AG10803 (cell line): ENCODE measurements at regions not wholly inside any gene's neighbourhood (a gene's known extent, or its start where the extent isn't known, plus 50 kb on each side); places are given as distances from the start of the nearest gene placed in this dataset.

Experiments
- DNase-seq: peaks from one replicate; pipeline ENCODE4 v3.0.0; 2010; ENCODE audit warnings: low read depth
- H3K4me3 ChIP-seq: 2 replicates; pipeline ENCODE4 v1.5.1; 2011; ENCODE audit warnings: mild to moderate bottlenecking, low read length, control low read depth
- CTCF ChIP-seq: conservative IDR thresholded peaks from 2 replicates; pipeline ENCODE4 v1.5.1; 2011; ENCODE audit warnings: mild to moderate bottlenecking, low read length, control low read depth, inconsistent platforms

GRCh38 chr7:10316488-10316887 lies 657.2 kb upstream of the PHF14 start:
- TF ChIP-seq CTCF: no peak
- no peak for DNase-seq

GRCh38 chr7:10325395-10325794 lies 648.3 kb upstream of the PHF14 start:
- no peak overlapping the region for H3K4me3 ChIP-seq
- no peak for DNase-seq
- no peak for TF ChIP-seq CTCF

More at GRCh38 chr7:10316488-10316887, 657.2 kb upstream of the PHF14 start:
- H3K4me3 ChIP-seq: no peak overlapping the region

GRCh38 chr7:10343108-10343507 lies 630.6 kb upstream of the PHF14 start:
- DNase-seq: no peak
- no peak overlapping the region for H3K4me3 ChIP-seq
- TF ChIP-seq CTCF: no peak

- TF ChIP-seq CTCF: no peak
- no peak for DNase-seq
- no peak overlapping the region for H3K4me3 ChIP-seq
Measured at GRCh38 chr7:10346032-10346431, 627.6 kb upstream of the PHF14 start.

- TF ChIP-seq CTCF: no peak
- H3K4me3 ChIP-seq: no peak overlapping the region
- no peak for DNase-seq
Measured at GRCh38 chr7:10355816-10356215, 617.9 kb upstream of the PHF14 start.

GRCh38 chr7:10360050-10360449 lies 613.6 kb upstream of the PHF14 start:
- H3K4me3 ChIP-seq: no peak overlapping the region
- DNase-seq: no peak
- no peak for TF ChIP-seq CTCF

GRCh38 chr7:10401793-10402192 lies 571.9 kb upstream of the PHF14 start:
- H3K4me3 ChIP-seq: no peak overlapping the region
- DNase-seq: no peak
- no peak for TF ChIP-seq CTCF
